ENCODE measurements at regions not wholly inside any gene's neighbourhood (a gene's known extent, or its start where the extent isn't known, plus 50 kb on each side); places are given as distances from the start of the nearest gene placed in this dataset.

DNA sequence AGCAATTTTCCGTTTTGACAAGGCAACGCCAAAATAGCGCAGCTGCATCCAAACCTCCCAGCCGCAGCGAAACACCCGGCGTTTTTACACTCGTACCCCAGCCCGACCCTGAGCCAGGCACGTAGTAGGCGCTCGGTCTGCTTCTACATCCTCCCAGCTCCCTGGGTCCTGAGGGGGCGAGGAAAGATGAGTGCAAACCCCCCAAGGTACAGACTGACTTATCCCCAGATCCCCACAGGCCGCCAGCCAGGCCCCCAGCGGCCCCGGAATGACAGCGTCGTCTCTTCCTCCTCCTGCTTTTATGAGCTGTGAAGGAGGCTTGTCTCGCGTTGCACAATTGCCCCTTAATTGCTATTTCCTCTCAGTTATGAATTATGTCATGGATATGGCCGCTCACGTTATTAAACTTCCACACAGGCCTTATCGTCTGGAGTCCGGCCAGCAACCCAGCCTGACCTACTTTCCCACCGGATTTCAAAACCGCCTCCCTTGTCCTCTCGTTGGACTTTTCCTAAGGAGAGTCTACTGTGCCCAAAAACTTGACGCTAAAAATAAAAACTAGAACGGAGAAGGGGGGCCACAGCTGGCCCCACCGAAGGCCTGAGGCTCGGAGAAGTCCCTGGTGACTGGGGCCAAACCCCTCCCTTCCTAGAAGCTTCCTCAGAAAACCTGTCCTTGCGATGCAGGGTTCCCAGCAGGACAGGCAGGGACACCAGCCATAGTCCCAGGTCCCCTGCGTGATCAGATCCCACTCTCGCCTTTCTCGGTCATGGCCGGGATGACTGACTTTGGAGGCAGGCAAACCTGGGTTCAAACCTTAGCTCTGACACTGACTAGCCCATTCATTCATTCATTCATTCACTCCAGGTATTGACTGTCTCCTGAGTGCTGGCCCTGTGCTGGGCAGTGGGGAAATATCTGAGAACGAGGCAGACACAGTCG lies 130.9 kb upstream of the PTPN1 start:
- DNase-seq (ENCODE audit: low spot score), result peak; percentile 81

DNA sequence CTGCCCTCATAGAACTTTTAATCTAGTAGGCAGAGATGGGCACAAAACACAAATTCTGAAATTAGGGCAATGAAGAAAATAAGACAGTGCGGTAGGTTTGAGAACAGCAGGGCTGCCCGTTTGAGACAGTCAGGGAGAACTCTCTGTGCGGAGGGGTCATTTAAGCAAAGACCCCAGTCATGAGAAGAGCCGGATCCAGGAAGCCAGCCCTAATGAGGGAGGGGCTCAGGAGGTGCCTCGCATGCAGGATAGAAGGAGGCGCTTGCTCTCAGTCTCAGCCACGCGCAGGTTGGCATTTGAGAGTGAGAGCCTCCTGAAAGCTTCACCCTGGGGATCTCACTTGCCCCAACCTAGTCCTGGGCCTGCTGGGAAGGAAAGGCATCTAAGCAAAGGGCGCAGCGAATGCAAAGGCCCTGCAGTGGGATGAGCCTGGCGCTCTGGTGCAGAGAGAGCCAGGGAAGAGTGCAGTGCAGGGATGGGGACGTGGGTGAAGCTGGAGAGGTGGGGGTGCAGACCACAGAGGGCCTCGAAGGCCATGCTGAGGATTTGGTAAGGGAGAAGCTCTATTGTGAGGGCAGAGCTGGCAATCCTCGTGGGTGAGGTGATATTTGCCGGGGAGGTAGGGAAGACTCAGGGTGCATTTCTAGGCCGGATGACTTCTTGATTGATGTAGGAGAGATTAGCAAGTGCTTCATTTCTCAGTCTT lies 130.0 kb upstream of the PTPN1 start:
- no peak for DNase-seq (ENCODE audit: low spot score)

DNA sequence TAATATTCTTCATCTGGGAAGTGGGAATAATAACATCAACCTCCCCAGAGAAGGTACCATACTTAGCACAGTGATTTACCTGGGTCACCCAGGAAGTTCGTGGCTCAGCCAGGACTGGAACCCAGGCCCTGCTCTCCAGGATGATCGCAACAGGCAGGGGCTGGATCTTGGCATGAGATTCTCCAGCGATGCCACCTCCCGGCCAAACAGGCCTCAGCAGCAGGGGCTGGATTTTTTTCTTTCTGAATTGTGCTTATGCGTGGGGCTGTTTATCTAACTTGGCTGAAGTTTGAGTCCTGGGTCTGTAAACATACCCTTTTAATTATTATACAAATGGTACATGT lies 129.5 kb upstream of the PTPN1 start:
- peak; percentile 87 for DNase-seq (ENCODE audit: low spot score)

DNA sequence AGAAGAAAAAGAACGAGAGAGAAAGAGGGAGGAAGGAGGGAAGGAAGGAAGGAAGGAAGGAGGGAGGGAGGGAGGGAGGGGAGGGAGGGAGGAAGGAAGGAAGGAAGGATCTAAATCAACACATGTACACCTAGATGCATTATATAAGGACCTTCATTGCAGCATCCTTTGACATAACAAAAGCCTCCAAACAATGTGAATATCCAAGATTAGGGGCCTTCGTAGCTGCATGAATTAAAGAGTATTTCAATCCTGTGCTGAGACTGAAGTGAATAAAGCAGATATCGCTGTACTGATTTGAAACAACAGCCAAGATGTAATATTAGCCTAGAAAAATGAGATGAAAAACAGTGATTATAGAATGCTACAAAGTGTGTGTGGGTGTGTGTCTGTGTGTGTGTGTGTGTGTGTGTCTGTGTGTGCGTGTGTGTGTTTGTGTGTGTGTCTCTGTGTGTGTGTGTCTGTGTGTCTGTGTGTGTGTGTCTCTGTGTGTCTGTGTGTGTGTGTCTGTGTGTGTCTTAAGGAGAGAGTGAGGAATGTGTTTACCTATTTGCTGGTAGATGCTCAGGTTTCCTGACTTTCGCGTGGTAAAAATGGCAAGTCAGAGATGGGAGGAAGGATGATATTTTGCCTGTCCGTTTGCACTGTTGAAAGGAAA lies 129.0 kb upstream of the PTPN1 start:
- DNase-seq (ENCODE audit: low spot score), result no peak

DNA sequence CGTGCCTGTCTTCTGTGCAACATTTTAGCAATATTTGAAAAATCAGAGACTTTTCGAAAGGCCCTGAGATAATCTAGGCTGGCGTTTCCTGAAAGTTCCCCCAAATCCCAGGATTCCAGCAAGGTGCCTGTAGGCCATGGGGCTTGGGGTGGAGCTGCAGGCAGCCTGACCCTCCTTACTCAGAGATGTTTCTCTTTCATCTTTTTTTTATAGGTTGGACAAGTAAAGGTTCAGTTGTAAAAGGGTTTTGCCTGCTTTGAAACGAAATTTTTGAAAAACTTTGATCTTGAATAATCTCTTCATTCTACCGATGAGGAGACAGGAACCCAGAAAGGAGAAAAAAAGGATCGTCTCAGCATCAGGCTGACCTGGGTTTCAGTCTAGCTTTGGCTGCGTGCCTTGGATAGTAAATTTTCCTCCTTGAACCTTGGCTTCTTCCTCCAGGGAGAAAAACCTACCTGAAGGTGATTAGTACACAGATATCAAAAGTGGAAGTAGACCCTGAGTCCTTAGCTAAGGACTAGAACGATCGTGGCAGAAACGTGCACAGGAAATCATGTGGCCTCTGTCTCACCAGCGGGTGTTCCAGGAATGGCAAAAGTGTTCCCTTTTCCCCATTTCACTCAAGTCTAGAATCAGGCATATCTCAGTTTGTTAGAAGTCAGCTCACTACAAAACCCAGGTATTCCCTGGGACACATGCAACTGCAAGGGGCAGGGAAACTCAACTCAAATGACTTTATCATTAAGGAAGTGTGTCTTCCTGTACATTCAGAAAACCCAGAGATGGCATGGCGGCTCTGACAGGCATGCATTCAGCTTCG lies 128.2 kb upstream of the PTPN1 start:
- DNase-seq (ENCODE audit: low spot score), result no peak

DNA sequence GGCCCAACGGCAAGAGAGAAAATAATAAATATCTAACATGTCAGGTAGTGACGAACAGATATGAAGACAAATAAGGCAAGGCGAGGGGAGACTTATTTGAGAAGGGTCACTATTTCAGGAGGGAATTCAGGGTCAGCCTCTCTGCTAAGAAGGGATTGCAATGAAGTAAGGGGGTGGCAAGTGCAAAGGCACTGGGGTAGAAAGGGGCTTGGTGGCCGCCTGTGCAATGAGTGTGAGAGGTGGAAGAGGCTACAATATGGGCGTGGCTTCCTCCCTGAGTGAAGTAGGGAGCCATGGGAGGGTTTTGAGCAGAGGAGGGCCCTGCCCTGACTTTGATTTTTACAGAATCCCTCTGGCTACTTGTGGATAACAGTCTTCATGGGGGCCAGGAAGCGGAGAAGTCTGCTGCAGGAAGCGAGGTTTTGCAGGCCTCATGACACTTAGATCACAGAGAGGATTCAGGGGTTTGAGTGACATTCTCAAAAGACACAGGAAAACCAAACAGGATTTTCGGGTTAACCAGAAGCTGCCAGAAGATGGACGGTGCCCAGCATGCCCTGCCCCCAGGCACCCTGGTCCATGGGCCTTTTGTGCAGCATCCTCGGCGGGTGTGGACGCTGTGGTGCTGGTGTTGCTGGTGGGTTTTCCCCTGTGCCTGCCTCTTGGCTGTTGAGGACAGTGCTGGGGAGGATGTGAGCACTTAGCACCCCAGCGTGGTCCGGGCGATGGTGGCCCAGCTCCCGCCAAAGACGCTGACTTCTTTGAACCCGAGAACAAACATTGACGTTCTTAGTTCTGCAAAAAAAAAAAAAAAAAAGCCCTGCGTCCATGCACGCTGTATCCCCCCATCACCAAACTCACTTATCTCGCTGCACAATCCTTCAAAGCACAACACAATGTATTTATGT lies 124.2 kb upstream of the PTPN1 start:
- no peak for DNase-seq (ENCODE audit: low spot score)

DNA sequence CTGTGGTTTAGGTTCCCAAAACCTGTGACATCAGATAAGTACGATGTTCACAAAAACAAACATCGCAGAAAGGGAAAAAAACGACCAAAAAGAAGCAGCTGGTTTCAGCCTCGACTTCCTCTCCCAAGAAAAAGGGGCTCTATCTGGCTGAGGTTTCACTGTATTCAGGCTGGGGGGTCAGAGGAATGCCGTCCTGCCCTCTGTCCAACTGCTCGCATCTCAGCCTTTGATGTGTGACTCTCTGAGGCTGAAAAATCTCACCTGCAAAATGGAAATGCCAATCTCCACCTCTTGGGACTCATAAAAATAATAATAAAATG lies 123.6 kb upstream of the PTPN1 start:
- no peak for DNase-seq (ENCODE audit: low spot score)

DNA sequence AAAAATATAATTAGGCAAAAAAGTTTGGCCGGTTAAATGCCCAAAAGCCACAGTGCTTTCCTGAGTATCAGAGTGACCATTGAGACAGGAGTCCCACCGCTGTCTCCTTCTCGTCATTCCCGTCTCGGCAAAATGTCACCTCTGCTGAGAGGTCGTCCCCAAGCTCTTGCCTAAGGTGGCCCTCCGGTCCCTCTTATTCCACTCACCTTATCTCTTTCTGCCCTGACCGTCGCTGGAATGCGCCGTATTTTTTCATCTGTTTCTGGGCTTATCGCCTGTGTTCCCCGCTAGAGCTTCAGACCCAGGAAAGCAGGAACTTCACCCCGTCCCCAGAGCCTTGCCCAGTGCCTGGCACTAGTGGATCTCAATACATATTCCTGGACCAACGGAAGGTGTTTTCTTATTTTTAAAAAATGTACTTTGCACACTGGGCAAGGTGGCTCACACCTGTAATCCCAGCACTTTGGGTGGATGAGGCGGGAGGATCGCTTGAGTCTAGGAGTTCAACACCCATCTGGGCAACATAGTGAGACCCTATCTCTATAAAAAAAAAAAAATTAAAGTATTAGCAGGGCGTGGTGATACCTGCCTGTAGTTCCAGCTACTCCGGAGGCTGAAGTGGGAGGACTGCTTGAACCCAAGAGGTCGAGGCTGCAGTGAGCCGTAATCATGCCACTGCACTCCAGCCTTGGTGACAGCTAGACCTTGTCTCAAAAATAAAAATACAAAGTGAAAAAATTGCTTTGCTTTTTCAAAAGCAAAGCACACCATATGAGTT lies 122.8 kb upstream of the PTPN1 start:
- DNase-seq (ENCODE audit: low spot score), result no peak

DNA sequence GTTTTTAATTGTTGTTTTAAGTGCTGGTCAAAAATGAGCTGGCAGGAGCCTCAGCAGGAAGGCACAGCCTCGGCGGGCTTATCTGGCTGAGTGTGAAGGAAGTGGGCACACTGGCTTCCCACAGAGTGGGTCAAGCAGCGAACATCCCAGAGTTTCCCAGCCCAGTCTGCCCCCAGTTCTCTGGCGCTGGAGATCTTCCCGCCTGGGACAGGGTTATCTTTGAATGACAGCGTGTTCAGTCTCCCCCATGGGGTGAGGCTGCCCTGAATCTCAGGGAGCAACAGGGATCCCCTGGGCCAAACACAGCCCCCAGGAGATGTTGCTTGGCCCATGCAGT lies 122.2 kb upstream of the PTPN1 start:
- no peak for DNase-seq (ENCODE audit: low spot score)

DNA sequence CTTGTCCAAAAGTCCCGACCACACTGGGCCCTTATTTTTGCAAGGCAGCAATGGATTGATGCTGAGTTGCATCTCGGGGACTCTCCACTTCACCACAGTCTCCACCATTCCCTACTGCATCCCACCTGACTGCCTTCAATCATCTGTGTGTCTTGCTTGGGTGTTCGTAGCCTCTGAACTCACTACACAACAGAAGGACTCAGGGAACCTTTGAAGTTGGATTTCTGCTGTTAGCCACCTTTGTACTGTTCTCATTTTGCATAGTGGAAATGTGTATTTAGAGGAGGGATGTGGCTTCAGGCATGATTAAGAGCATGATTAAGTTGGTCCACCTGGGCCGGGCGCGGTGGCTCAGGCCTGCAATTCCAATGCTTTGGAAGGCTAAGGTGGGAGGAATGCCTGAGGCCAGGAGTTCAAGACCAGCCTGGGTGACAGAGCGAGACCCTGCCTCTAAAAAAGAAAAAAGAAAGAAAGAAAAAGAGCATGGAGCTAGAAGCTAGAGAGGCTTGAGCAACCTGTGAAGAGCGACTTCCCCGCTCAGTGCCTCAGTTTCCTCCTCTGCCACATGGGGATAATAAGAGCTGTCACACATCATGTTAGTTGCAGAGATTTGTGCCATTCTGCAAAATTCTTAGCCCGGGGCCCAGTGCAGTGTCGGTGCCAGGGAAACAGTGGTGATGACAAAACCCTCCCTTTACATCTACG lies 121.3 kb upstream of the PTPN1 start:
- no peak for DNase-seq (ENCODE audit: low spot score)

DNA sequence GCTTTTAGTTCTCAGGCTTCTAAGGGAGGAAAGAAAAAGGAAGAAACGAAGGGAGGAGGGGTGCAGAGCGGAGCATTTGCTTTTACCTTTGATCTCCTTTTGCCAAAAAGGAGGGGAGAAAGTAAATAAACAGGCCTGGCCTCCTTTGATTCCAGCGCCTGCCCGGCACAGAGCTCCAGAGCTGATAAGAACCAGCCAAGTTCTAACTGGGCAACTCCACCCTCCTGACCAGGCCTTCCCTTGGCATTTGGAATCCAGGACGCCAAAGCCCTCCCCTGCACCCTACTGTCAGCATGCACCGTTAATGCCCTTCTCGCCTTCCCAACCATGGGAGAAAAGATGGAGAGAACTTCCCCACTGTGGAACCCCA lies 120.8 kb upstream of the PTPN1 start:
- DNase-seq (ENCODE audit: low spot score), result no peak

DNA sequence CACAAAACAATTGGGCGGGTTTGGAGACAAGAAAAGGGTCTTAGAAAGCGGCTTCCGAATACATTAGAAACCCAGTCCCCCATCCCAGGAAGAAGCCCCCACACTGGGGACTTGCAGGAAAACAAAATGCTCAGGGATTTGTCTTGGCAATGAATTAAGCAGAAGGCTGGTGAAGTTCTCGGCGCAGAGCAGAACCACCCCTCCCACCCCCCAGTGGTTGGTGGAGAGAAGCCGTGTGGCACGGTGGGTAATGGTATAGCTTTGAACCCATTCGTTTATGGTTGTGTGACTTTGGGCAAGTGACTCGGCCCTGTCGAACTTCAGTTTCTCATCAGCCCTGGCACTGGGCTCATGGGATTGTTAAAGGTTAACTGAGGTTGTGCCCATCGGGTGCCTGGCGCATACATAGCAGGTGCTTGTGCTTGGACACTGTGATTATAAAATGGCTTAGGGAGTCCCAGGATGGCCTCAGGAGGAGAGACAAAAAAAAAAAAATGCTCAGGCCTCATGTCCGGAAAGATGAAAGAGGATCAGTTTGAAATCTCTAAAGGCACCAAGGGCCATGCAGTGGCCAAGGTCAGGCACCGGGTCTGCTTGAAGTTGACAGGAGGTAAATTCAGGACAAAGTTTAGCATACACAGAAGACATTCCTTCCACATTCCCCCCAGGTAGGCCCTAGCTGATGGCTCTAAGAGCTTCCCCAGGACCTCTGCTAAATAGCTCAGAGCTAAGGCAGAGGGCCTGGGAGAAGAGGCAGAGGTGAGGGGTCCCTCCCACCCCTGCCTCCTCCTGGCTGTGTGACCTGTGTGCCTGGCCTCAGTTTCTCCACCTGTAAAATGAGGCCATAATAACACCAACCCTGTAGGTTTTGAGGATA lies 120.1 kb upstream of the PTPN1 start:
- DNase-seq (ENCODE audit: low spot score), result no peak

DNA sequence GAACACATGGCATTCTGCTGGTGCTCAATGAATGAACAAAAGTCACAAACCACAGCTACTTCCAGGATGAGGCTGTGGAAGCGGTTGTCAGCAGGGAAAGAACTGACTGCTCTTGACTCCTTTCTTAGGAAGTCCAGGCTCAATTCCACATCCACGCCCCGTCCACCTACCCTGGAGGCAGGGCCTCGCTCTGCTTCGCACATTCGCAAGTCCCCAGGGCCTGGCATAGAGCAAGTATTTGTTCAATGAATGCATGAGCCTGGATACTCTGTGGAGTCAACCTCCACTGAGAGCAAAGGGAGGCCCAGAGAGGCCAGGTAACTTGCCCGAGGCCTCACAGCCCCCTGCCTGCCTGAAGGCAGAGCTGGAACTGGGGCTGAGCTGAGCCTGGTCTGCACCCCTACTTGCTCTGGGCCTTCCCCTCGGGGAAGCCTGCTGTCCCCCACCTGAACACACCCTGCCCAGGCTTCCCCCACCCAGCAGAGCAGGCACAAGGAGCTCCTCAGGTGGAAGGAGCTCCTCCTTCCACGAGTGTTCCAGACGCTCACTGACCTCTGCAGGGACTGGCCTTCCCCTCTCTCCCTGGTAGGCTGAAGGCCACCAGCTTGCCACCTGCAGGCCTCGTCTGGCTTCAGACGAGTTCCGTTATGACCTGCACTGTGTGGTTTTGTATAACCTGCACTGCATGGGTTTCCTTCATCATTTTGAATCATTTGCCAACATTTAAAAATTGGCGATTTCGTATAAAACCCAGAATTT lies 119.3 kb upstream of the PTPN1 start:
- DNase-seq (ENCODE audit: low spot score), result no peak

DNA sequence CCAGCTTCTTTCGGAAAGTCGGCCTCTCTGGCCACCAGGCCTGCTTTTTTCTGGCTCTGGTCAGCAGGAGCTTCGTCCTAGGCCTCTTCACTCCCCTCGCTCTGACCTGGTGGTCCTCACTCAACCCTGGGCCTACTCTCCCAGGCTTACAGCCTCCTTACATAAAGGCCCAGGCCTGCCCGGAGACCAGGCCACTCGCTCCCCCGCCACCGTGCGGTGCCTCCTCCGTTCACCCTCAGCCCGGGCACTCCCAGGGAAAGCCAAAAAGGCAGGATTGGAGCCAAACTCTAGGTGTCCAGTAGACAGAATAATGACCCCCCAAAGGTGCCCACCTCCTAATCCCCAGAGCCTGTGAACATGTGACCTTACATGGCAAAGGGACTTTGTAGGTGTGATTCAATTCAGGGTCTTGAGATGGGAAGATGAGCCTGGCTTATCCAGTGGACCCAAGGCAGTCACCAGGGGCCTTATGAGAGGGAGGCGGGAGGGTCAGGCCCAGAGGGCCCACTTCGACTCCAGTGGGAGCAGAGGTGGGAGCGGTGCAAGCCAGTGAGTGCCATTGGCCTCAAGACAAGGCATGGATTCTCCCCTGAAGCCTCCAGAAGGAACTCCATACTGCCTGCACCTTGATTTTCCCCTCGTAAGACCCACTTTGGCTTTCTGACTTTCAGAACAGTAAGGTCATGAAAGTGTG lies 118.6 kb upstream of the PTPN1 start:
- DNase-seq (ENCODE audit: low spot score), result no peak

DNA sequence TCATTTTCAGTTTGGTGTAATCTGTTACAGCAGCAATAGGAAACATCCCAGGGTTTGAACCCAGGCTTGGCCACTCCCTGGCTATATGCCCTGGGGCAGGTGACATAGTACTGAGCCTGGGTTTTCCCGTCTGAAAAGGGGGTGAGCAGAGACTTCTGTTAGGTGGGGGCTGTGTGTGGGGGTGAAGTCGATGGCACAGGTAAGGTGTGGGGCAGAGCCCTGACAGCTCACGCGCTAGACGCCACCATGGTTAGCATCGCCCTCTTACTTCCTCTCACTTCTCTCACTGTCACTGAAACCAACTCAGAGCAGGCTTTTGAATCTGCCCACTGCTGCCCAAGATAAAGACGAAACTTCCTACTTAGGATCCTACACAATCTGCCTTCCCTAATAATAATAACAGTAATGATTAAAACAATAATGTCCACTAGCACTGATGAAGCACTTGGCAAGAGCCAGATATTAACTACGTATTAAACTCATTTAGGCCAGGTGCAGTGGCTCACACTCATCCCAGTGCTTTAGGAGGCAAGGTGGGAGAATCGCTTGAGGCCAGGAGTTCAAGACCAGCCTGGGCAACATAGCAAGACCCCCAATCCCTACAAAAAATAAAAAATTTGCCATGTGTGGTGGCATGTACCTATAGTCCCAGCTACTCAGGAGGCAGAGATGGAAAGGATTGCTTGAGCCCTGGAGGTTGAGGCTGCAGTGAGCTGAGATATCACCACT lies 117.9 kb upstream of the PTPN1 start:
- DNase-seq (ENCODE audit: low spot score), result no peak

DNA sequence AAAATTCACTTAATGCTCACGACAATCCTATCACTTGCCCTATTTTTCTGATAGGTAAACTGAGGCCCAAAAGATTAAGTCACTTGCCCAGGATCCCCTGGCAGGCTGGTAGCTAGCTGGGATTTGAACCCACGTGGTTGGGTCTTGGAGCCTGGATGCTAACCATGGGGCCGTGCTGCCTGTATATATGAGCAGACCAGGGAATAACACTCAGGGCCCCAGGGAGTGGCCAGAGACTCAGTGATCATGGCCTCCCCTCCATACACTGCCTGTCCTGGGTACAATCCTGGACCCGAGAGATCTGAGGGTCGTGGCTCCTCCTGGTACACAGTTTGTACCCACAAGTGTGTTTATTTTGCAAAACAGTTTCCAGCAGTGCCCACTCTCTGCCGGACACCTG lies 116.9 kb upstream of the PTPN1 start:
- DNase-seq (ENCODE audit: low spot score), result no peak

DNA sequence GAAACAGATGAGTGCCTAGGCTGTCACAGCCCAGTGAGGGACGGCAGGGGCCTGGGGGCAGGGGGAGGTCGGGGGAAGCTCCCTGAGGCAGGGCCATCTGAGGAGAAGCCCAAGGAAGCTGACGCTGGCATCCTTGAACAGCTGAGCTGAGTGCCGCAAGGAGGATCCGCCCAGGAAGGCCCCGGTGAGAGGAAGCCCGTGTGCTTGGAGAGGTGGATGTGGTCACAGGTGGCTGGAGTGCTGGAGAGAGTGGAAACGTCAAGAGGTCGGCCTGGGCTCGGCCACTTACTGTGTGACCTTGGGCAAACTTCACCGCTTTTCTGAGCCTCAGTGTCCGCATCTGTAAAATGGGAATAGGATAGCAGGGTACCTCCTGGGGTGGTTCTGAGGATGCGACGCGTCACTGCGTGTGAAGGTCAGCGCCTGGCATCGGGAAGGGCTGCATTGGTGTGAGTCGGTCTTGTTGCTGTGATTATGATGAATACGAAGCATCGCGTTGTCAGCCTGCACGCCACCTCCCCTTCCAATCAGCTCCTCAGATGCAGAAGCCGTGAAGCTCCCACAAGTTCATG lies 116.1 kb upstream of the PTPN1 start:
- no peak for DNase-seq (ENCODE audit: low spot score)

Data from GM03348 (cell line).